Activated T-helper 9 cell treated with anti-CD3 and anti-CD28 coated beads, Interleukin-2, amount 50 U/mL, for 16 hours (primary cell): ENCODE measurements at regions not wholly inside any gene's neighbourhood (a gene's known extent, or its start where the extent isn't known, plus 50 kb on each side); places are given as distances from the start of the nearest gene placed in this dataset.

ENCODE experiments used
- DNase-seq: peaks from one replicate; pipeline ENCODE4 v3.0.0-alpha.2; 2020; ENCODE audit warnings: low read depth

DNA sequence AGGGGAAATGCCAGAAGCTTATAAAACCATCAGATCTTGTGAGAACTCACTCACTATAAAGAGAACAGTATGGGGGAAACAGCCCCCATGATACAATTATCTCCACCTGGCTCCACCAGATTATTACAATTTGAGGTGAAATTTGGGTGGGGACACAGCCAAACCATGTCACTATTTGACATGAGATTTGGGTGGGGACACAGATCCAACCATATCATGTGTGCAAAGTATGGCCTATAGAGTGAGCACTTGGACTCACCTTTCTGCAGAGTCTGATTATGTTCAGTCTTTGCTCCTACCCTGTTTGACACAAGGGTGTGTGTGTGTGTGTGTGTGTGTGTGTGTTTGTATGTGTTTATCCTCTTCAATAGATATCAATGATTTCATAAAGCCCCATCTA, 287.5 kb downstream of the ZNF536 start:
- no peak for DNase-seq

DNA sequence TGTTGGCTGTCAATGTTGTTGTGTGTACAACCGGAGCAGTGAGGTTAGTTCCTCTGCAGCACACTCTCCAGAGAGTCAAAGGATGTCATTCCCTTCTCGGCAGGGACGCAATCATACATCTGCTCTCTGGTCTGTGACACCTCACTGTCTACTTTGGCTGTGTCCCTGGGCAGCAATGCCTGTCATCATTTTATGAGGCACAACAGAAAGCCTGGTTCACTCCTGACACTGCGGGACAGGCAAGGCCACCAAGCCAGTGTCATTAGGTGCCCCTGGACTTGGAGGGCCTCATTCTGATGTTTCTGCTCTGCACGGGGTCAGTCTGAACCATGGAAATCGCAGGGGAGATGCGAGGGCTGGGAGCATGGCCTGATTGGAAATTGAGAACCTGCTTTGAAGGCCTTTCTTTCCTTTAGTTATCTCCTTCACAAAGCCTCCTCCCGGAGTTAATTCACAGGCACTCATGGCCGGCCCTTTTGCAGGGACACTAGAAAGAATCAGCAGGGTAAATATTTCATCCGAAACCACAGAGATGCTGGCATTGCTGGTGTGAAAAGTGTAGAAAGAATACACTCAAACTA, 284.4 kb downstream of the ZNF536 start:
- DNase-seq, result no peak

DNA sequence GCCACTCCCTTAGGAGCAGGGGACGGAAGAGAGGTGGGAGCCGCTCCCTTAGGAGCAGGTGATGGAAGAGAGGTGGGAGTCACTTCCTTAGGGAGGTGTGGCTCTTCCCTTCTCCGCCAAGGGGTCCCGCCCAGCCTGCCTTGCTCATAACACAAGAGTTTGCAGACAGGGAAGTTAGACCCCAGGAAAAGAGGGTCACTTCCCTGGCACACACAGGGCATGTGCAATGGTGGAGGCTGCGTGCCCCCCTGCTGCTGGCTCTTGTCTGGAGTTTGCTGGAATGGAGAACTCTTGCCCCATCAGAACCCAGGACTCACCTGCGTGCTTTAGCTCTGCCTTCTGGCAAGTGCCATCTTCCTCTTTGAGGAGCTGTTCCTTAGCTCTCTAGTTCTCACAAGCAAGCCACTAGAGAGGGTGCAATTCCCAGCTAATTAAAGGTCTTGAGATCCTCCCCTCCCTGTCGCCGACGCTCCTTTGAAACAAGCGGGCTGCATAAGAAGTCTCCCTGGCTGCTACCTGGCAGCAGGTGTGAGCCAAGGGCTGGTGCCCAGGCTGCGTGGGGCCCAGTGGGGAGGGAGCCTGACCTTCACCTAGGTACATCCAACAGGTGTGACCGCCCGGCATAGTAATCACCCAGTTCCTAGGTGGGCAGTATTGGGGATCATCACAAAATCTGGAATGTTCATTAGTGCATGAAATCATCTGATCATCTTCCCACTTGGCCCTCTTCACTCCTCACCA, 281.6 kb downstream of the ZNF536 start:
- DNase-seq, result no peak

DNA sequence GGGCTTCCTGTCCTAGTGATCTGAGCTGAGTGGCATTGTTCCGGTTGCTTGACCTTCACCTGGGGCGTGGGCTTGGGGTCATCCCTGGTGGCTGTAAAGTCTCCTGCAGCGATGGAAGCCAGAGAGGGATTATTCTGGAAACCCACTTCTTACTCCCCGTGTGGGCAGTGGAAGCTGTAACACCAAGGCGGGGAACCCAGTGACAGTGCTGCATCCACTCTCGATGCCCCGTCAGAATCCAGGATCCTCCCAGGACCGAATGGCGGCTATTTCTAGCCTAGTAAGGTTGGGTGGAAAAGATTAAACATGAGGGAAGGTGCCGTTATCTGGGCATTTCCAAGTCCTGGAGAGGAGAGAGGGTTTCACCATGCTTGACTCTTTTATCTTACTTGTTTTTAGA, 280.6 kb downstream of the ZNF536 start:
- DNase-seq, result no peak

GRCh38 chr19:30651691-30652090, 279.5 kb downstream of the ZNF536 start:
- DNase-seq, result no peak

GRCh38 chr19:30651066-30651465, 278.9 kb downstream of the ZNF536 start:
- no peak for DNase-seq

- DNase-seq, result no peak
Observed at GRCh38 chr19:30649934-30650614, 277.9 kb downstream of the ZNF536 start.

DNA sequence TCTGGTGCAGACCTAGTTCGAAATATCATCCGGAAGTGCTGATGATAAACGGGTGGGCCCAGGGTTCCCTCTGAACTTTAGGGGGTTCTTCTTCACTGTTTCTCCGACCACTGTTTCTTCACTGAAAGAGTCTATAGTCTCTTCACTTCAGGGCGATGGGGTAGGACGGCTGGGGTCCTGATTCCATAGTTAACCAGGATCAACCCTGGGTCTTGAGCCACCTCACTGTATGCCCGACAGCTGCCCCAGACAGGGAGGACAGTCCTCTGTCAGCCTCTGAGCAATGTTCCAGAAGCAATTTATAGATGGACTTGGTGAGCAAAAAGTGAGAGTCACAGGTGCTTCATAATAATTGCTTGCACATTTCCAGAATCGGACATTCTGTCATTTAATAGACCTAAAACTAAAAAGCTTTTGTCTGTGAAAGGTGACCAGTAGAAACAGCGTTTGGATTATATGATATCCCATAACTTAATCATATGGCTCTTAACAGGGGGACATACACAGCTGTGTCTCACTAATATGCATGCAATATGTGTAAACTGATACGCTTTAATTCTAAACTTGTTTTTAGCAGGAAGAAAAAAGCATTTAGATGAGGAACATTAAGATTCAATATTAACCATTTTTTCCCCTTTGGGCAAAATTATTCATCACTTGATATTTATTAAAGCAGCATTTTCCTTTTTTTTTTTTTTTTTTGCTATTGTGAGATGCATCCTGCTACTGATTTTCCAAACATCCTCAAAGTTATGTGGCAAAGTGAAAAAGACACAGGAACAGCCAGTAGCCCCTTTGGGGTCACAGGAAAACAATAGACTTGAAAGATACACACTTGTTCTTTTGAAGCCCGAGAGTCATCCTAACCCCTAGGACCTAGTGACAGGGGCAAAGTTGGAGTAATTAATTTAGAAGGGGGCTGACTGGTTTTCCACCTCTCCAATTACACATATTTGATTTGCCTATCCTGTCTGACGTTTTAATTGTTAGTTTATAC, 277.0 kb downstream of the ZNF536 start:
- no peak for DNase-seq

DNA sequence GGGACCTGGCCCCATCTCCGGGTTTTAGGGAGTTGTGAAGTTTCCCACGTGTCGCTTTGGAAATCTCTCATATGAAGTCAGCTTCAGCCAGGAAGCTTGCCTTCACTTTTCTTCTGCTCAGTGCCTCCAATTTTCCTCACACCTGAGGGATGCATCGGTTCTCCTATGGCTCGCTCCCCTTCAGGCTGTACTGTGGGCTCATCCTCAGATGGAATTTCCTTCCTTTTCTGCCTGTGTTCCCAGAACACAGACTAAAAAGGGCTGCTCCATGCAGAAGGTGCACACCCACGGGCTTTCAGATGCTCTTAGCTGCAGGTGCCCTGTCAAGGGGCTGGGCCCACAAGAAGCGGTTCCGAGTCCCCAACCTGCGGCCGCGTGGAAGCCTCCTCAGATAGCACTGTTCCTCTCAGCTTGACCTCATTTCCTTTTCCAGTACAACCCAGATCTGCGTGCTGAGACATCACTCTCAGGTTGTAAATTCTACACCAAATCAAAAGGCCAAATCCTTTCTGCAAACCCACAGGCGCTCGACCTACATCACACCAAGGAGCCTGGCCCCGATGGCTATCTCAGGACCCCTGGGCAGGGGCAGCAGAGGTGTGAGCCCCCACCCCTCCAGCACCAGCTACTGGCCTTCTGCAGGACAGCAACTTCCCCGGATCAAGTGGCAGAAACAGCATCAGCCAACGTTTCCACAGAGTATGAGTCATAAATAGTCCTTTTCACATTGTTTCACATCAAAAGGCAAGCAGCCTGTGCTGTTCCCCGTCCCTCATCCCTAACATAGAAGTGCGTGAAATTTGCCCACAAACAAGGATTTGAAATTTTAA, 275.9 kb downstream of the ZNF536 start:
- DNase-seq, result no peak

GRCh38 chr19:30646806-30647205, 274.6 kb downstream of the ZNF536 start:
- no peak for DNase-seq

DNA sequence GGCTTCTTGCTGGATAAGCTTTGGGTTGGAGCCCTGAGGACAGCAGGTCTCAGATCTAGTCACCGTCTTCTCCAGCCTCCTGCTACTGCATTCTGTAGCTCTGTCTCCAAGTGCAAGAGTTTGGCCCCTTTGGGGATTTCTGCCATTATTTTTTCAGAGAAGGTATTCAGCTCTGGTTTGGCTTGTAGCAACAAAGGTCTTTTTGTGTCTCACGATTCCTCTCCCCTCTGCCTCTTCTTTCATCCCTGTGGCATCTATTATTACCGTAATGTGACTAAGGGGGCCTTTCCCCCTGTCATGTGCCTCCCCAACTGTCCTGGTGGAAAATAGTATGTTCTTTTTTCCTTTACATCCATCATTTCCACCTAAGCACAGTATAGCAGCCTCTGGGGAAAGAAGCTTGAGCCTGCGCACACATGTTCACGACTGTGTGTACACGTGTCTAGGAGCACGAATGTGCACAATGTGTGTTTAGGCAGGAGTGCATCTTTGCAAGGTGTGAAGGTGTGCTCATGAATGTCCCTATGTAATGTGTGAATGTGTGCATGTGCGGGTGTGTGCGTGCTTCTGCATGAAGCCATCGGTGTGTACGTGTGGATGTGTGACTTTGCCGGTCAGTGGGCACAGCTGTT, 273.9 kb downstream of the ZNF536 start:
- DNase-seq, result no peak

GRCh38 chr19:30640252-30640965, 268.2 kb downstream of the ZNF536 start:
- DNase-seq, result no peak

- DNase-seq, result no peak
Observed at GRCh38 chr19:30638889-30639288, 266.7 kb downstream of the ZNF536 start.

DNA sequence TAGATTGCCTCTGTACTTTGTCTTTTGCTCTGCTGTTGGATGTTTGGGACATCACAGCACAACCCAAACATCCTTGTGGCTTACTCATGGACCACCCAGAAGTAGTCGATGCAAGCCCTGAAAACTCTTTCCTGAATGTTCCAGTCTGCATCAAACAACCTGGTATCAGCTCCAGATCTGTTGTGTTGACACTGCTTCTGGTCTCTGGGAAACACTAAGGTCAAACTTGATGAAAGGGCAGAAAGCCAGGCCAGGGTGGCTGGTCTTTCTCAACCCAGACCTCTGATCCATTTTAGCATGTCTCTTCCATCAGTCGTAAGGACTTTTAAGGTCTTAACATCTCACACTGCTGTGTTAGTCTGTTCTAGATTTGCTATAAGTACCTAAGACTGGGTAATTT, 265.7 kb downstream of the ZNF536 start:
- no peak for DNase-seq

- no peak for DNase-seq
Observed at GRCh38 chr19:30634996-30635975, 263.1 kb downstream of the ZNF536 start.

DNA sequence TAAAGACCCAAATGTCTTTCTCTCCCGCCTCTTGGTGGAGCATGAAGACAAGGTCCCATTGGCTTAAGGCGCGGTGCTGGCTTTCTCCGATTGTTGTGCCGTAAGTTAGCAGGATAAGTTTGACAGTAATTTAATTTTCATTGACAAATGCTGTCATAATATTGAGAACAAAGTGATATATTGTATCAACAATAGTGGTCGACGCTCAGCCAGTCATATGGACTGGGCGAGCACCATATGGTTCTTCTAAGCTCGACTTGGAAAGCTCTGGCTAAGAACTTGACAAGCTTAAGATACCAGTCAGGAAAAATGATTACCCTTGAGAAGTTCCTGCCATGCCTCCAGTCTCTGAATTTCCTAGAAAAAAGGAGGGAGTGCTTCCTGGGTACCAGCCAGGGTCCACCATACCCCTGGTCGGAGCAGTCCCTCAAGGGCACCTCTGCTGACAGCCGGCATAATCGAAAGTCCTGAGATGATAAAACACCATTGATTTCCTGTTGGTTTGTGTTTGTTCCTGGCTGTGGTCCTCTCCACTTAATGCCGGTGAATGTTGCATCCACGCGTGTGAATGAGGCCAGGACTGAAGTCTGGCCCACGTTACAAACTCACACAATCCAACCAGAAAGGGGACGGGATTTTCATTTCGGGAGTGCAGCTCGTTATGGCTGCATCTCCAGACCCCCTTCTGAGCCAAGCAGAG, 262.1 kb downstream of the ZNF536 start:
- DNase-seq, result no peak

DNA sequence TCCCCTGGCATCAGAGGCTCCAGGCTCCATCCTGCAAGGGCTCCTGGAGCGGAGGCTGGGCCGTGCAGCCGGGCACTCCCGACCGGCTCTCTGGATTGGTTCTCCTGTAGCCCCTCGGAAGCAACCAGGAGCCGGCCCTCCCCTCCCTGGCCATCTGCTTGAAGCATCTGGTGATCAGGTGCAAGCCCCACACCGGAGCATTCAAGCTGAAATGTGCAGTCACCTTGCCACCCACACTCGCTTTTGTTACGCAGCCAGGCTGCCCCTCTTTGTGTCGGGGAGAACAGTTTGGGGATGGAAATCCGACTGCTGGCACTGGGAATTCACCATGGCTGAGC, 258.8 kb downstream of the ZNF536 start:
- DNase-seq, result no peak

DNA sequence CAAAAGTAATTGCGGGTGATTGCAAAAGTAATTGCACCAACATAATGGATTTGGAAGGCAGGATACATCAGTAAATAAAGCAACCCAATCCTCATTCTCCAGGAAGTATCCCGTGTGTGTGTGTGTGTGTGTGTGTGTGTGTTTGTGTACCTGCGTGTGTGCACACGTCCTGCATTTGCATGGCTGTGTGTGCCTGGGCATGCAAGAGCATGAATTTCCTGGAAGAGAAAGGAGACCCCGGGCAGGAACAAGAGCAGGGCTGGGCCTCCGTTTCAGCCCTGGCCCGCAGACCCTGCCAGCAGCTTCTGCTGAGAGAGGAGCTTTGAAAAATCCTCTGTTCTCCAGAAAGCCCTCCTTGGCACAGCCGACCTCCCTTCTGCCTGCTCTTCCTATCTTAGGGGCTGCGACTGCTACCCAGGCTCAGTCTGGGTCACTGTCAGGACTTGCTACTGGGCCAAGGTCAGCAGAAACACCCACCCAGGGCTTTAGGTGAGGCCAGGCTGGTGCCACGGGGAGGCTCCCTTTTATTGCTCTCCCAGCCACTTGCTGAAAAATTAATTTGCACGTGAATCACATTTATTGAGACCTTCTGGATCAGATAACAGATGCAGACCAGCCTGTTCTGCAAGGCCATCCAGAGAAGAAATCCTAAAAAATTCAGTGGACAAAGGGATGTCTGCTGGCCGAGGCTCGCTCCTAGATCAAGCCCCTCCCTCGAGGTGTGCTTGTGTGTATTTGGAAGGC, 258.3 kb downstream of the ZNF536 start:
- no peak for DNase-seq
